ENCODE measurements at regions not wholly inside any gene's neighbourhood (a gene's known extent, or its start where the extent isn't known, plus 50 kb on each side); places are given as distances from the start of the nearest gene placed in this dataset.

- no peak for TF ChIP-seq CTCF (IDR thresholded peaks at IDR 0.05; ENCODE audit: control extremely low read depth in 1 of 3, insufficient read depth in 1 of 3, low read depth in 1 of 3, low read length in 3 of 3)
- no peak for TF ChIP-seq RNF2 (IDR thresholded peaks at IDR 0.05; ENCODE audit: borderline replicate concordance, low read depth, low read length, missing control alignments, poor library complexity, severe bottlenecking)
- TF ChIP-seq TEAD4 (IDR thresholded peaks at IDR 0.05; ENCODE audit: low read depth, low read length): no peak
- no peak for TF ChIP-seq GABPA (IDR thresholded peaks at IDR 0.05; ENCODE audit: borderline replicate concordance, insufficient read depth, low read length)
- no peak for TF ChIP-seq TAF7 (optimal IDR thresholded peaks at IDR 0.05; ENCODE audit: borderline replicate concordance, low read depth, low read length)
- TF ChIP-seq KDM5A (IDR thresholded peaks at IDR 0.05; ENCODE audit: low read length): no peak
- no peak for TF ChIP-seq CREB1 (IDR thresholded peaks at IDR 0.05)
Observed at GRCh38 chr4:175376287-175376977, 435.6 kb downstream of the GPM6A start (continued).

All from H1 (cell line).